ENCODE measurements at regions not wholly inside any gene's neighbourhood (a gene's known extent, or its start where the extent isn't known, plus 50 kb on each side); places are given as distances from the start of the nearest gene placed in this dataset.

DNA sequence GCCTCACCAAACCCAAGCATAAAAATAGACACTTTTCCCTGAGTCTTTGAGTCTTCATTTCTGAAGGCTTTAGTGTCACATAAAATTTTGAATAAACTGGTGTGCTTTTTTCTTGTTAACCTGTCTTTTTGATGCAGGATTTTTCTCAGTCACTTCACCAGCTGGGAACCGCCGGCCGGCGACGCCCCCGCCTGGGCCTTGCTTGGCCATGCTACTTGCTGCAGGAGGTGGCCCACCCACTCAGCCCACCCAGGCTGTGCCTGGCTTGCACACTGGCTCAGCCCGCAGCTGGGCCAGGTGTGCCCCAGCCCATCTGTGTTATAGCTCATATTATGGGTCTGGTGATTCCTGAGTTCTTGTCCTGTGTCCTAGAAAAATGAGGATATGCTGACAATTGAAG lies 247.4 kb upstream of the CACNA2D1 start:
- TF ChIP-seq, protein P1, sequence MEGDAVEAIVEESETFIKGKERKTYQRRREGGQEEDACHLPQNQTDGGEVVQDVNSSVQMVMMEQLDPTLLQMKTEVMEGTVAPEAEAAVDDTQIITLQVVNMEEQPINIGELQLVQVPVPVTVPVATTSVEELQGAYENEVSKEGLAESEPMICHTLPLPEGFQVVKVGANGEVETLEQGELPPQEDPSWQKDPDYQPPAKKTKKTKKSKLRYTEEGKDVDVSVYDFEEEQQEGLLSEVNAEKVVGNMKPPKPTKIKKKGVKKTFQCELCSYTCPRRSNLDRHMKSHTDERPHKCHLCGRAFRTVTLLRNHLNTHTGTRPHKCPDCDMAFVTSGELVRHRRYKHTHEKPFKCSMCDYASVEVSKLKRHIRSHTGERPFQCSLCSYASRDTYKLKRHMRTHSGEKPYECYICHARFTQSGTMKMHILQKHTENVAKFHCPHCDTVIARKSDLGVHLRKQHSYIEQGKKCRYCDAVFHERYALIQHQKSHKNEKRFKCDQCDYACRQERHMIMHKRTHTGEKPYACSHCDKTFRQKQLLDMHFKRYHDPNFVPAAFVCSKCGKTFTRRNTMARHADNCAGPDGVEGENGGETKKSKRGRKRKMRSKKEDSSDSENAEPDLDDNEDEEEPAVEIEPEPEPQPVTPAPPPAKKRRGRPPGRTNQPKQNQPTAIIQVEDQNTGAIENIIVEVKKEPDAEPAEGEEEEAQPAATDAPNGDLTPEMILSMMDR (IDR thresholded peaks at IDR 0.05): no peak
- TF ChIP-seq POLR2AphosphoS5 (IDR thresholded peaks at IDR 0.05) (no peak), POLR2A (IDR thresholded peaks at IDR 0.05) (no peak), EP300 (IDR thresholded peaks at IDR 0.05) (no peak)

All from stomach (tissue), 4 donors.